Activated CD4-positive, alpha-beta memory T cell treated with anti-CD3 and anti-CD28 coated beads, Interleukin-2, amount 10 ng/mL, durations not matched to agents 7 days and 5 days (primary cell): ENCODE measurements at regions not wholly inside any gene's neighbourhood (a gene's known extent, or its start where the extent isn't known, plus 50 kb on each side); places are given as distances from the start of the nearest gene placed in this dataset.
"Not testable (repeated sequence)": the region's sequence is repeated elsewhere in the genome, so short reads cannot be mapped to it uniquely, and the experiment has no call there.

Source experiments
- CTCF ChIA-PET: fragments of 350-600 bp; sonication (Branson Sonifier 250); formaldehyde crosslinking; loops from one replicate; lab custom pipeline; 2021; ENCODE audit warnings: antibody characterized with exemption, inconsistent platforms; lab: Charles Lee
- POLR2A ChIA-PET: fragments of 350-600 bp; sonication (Branson Sonifier 250); formaldehyde crosslinking; loops from one replicate; lab custom pipeline; 2021; ENCODE audit warnings: antibody characterized with exemption; lab: Charles Lee
- DNase-seq: peaks from one replicate; pipeline ENCODE4 v3.0.0-alpha.2; 2020
- H3K27ac Mint-ChIP-seq: one replicate; pipeline ENCODE4 v1.8.0; 2021; ENCODE audit warnings: mild to moderate bottlenecking, mixed read lengths
- H3K27me3 Mint-ChIP-seq: one replicate; pipeline ENCODE4 v1.8.0; 2021; ENCODE audit warnings: mixed read lengths
- H3K36me3 Mint-ChIP-seq: one replicate; pipeline ENCODE4 v1.8.0; 2021; ENCODE audit warnings: low read depth, mixed read lengths
- H3K4me1 Mint-ChIP-seq: one replicate; pipeline ENCODE4 v1.8.0; 2021; ENCODE audit warnings: mixed read lengths
- H3K4me3 Mint-ChIP-seq: one replicate; pipeline ENCODE4 v1.8.0; 2021; ENCODE audit warnings: mild to moderate bottlenecking, mixed read lengths
- H3K9me3 Mint-ChIP-seq: one replicate; pipeline ENCODE4 v1.8.0; 2021; ENCODE audit warnings: mixed read lengths

- H3K9me3 Mint-ChIP-seq, H3K36me3 Mint-ChIP-seq, H3K27me3 Mint-ChIP-seq, DNase-seq, CTCF ChIA-PET, H3K4me3 Mint-ChIP-seq, POLR2A ChIA-PET, H3K4me1 Mint-ChIP-seq, H3K27ac Mint-ChIP-seq: not testable (repeated sequence)
Observed at GRCh38 chr22:11795979-11796378, 3732.0 kb upstream of the OR11H1 start.

- H3K27ac Mint-ChIP-seq, H3K27me3 Mint-ChIP-seq, CTCF ChIA-PET, H3K4me1 Mint-ChIP-seq, H3K9me3 Mint-ChIP-seq, POLR2A ChIA-PET, H3K4me3 Mint-ChIP-seq, H3K36me3 Mint-ChIP-seq: not testable (repeated sequence)
- peak; percentile 16 for DNase-seq
Observed at GRCh38 chr22:11815481-11815880, 3712.5 kb upstream of the OR11H1 start.

GRCh38 chr22:11818845-11819244 is 3709.1 kb upstream of the OR11H1 start:
- CTCF ChIA-PET, H3K4me3 Mint-ChIP-seq, H3K9me3 Mint-ChIP-seq, H3K36me3 Mint-ChIP-seq, H3K27ac Mint-ChIP-seq, H3K4me1 Mint-ChIP-seq, DNase-seq, POLR2A ChIA-PET, H3K27me3 Mint-ChIP-seq: not testable (repeated sequence)

- H3K27ac Mint-ChIP-seq, H3K36me3 Mint-ChIP-seq, POLR2A ChIA-PET, H3K4me3 Mint-ChIP-seq, DNase-seq, H3K4me1 Mint-ChIP-seq, CTCF ChIA-PET, H3K9me3 Mint-ChIP-seq, H3K27me3 Mint-ChIP-seq: not testable (repeated sequence)
Observed at GRCh38 chr22:11822326-11822725, 3705.7 kb upstream of the OR11H1 start.

GRCh38 chr22:11825009-11825408 is 3703.0 kb upstream of the OR11H1 start:
- not testable (repeated sequence) for H3K4me1 Mint-ChIP-seq, H3K27me3 Mint-ChIP-seq

GRCh38 chr22:11826000-11826399 is 3702.0 kb upstream of the OR11H1 start:
- H3K9me3 Mint-ChIP-seq, H3K27me3 Mint-ChIP-seq, H3K36me3 Mint-ChIP-seq, DNase-seq, H3K4me1 Mint-ChIP-seq, H3K27ac Mint-ChIP-seq, POLR2A ChIA-PET, H3K4me3 Mint-ChIP-seq, CTCF ChIA-PET: not testable (repeated sequence)

More at GRCh38 chr22:11825009-11825408, 3703.0 kb upstream of the OR11H1 start:
- H3K36me3 Mint-ChIP-seq, POLR2A ChIA-PET, H3K27ac Mint-ChIP-seq, CTCF ChIA-PET, H3K4me3 Mint-ChIP-seq, DNase-seq, H3K9me3 Mint-ChIP-seq: not testable (repeated sequence)

GRCh38 chr22:11829426-11829825 is 3698.6 kb upstream of the OR11H1 start:
- H3K36me3 Mint-ChIP-seq, H3K27me3 Mint-ChIP-seq, H3K27ac Mint-ChIP-seq, POLR2A ChIA-PET, H3K4me3 Mint-ChIP-seq, CTCF ChIA-PET, H3K9me3 Mint-ChIP-seq, H3K4me1 Mint-ChIP-seq: not testable (repeated sequence)
- DNase-seq, result peak; percentile 13
